ENCODE measurements at regions not wholly inside any gene's neighbourhood (a gene's known extent, or its start where the extent isn't known, plus 50 kb on each side); places are given as distances from the start of the nearest gene placed in this dataset.

- no peak for DNase-seq (ENCODE audit: low spot score)
- H3K4me3 Mint-ChIP-seq (ENCODE audit: low read depth), result no peak overlapping the region
- H3K4me1 Mint-ChIP-seq (ENCODE audit: low read depth), result no peaks in the 10 kb centered on the region
- H3K27me3 Mint-ChIP-seq (ENCODE audit: low read depth), result peaks cover 8% of the 10 kb centered on the region
- no peak overlapping the region for H3K27ac Mint-ChIP-seq
- intact Hi-C loops (cut with micrococcal nuclease), result no loop called here
- no peaks in the 10 kb centered on the region for H3K9me3 Mint-ChIP-seq
- no peaks in the 10 kb centered on the region for H3K36me3 Mint-ChIP-seq (ENCODE audit: low read depth)
These were observed 73.1 kb downstream of the INHBB start for GRCh38 chr2:120419073-120419472.

- intact Hi-C loops (cut with micrococcal nuclease), result no loop called here
- no peaks in the 10 kb centered on the region for H3K4me1 Mint-ChIP-seq (ENCODE audit: low read depth)
- no peak for DNase-seq (ENCODE audit: low spot score)
- no peaks in the 10 kb centered on the region for H3K36me3 Mint-ChIP-seq (ENCODE audit: low read depth)
- H3K4me3 Mint-ChIP-seq (ENCODE audit: low read depth), result no peak overlapping the region
- no peak overlapping the region for H3K27ac Mint-ChIP-seq
- H3K9me3 Mint-ChIP-seq, result no peaks in the 10 kb centered on the region
- H3K27me3 Mint-ChIP-seq (ENCODE audit: low read depth), result peaks cover 8% of the 10 kb centered on the region
These were observed 74.0 kb downstream of the INHBB start for GRCh38 chr2:120419955-120420354.

DNA sequence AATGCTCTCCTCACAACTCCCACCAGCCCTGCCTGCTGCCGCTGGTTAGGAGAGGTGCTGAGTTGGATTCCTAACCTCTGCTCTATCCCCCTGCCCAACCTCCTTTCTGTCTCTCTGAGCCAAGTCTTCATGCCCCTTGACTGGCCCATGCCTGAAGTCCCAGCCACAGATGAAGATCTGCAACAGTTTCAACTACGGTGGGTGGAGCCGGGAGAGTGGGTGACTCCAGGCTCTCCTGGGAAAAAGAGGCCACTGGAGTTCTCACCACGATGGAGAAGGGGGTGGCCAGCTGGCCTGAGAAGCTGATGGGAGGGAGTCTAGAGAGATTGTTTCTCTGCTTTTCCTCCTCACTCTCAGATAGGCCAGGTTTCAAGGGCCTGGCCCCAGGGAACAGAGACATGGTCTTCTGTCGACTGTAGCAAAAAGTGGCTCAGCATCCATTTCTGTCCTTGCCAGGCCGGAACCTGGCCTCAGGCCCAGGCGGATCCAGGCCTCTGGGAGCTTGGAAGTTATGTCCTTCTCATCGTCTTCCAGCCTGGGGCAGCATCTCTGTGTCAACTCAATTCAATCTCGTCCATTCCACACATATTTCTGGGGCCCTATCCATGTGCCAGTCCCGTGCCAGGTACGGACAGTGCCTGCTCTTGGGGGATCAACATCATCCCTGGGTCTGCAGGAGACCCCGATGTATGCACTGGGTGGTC, 75.3 kb downstream of the INHBB start:
- Mint-ChIP-seq H3K27ac (no peak overlapping the region), H3K27me3 (ENCODE audit: low read depth) (peaks cover 8% of the 10 kb centered on the region), H3K4me1 (ENCODE audit: low read depth) (no peaks in the 10 kb centered on the region), H3K9me3 (no peaks in the 10 kb centered on the region), H3K36me3 (ENCODE audit: low read depth) (no peaks in the 10 kb centered on the region), H3K4me3 (ENCODE audit: low read depth) (no peak overlapping the region)
- DNase-seq (ENCODE audit: low spot score), result no peak
- intact Hi-C loops (cut with micrococcal nuclease), result no loop called here

DNA sequence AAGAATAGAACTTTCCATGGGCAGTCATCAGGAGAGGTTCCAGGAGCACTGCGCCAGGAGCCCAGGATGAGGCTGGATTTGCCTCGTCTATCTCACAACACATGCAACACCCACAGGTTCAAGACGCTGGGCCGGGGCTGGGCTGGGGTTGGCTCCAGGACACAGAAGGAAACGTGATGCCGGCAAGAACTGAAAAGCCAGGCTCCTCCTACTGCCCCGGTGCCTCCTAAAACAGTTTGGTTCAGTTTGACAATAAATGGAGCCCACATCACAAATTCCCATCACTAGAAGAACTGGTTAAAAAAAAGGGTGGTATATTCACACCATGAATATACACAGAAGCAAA, 75.9 kb downstream of the INHBB start:
- intact Hi-C loops (cut with micrococcal nuclease), result no loop called here
- DNase-seq (ENCODE audit: low spot score), result no peak
- H3K4me1 Mint-ChIP-seq (ENCODE audit: low read depth), result no peaks in the 10 kb centered on the region
- no peaks in the 10 kb centered on the region for H3K36me3 Mint-ChIP-seq (ENCODE audit: low read depth)
- no peak overlapping the region for H3K4me3 Mint-ChIP-seq (ENCODE audit: low read depth)
- peaks cover 8% of the 10 kb centered on the region for H3K27me3 Mint-ChIP-seq (ENCODE audit: low read depth)
- no peak overlapping the region for H3K27ac Mint-ChIP-seq
- H3K9me3 Mint-ChIP-seq, result no peaks in the 10 kb centered on the region

GRCh38 chr2:120422465-120423160, 76.7 kb downstream of the INHBB start:
- Mint-ChIP-seq H3K4me3 (ENCODE audit: low read depth) (no peak overlapping the region), H3K27me3 (ENCODE audit: low read depth) (peaks cover 8% of the 10 kb centered on the region), H3K36me3 (ENCODE audit: low read depth) (no peaks in the 10 kb centered on the region), H3K27ac (no peak overlapping the region), H3K9me3 (no peaks in the 10 kb centered on the region), H3K4me1 (ENCODE audit: low read depth) (no peaks in the 10 kb centered on the region)
- intact Hi-C loops (cut with micrococcal nuclease), result no loop called here
- DNase-seq (ENCODE audit: low spot score), result no peak

DNA sequence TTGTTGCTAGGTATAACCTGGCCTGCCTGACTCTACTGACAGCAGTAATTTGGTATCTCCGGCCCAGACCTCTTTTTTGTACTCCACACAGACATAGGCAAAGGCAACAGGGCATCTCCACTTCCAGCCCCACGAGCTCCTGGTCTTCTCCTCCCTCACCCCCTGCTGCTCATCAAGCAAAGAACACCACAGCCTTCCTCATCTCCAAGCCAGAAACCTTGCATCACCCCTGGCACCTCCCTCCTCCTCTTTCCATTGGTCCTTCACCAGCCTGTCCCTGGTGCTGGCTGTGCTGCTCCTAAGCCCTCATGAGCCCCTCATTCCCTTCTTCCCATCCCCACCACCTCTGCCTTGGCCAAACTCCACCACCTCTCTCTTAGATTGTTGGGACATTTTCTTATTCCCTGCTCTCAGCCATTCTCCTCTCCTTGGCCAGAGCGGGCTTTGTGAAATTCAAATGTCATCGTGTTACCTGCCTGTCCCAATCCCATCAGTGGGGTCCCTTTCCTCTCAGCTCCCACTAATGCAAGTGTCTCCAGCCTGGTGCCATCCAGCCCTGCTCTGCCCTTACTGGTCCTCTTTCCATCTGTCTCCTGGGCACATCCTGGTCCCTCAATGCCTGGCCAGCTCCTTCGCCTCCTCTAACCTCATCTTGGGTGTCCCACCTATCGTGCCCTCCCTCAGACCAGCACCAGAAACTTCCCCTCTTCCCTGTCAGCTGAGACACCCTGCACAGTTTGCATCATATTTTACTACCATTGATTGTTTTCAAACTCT, 77.4 kb downstream of the INHBB start:
- no peaks in the 10 kb centered on the region for H3K9me3 Mint-ChIP-seq
- no peaks in the 10 kb centered on the region for H3K4me1 Mint-ChIP-seq (ENCODE audit: low read depth)
- no peak overlapping the region for H3K4me3 Mint-ChIP-seq (ENCODE audit: low read depth)
- peaks cover 9% of the 10 kb centered on the region for H3K27me3 Mint-ChIP-seq (ENCODE audit: low read depth)
- no peaks in the 10 kb centered on the region for H3K36me3 Mint-ChIP-seq (ENCODE audit: low read depth)
- intact Hi-C loops (cut with micrococcal nuclease), result no loop called here
- DNase-seq (ENCODE audit: low spot score), result no peak
- H3K27ac Mint-ChIP-seq, result no peak overlapping the region

DNA sequence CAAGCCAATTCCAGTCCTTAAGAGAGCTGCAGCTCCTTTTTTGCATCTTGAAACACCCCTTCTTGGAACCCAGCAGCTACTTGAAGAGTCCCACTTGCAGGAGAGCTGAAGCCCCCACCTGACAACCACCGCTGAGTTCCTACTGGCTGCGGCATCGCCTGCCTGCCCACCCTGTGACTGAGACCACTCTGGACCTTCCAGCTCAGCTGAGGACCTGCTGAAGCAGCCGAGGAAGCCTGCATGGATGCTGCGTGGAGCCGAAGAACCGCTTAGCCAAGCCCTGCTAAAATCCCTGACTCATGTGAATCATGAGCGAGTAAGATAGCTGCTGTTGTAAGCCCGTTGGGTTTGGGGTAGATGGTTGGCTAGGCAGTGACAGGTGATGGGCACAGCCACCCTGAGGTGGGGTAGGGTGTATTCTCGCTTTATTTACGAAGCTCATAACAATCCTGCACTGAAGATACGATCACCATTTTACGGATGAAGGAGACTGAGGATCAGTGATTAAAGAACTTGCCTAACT, 78.4 kb downstream of the INHBB start:
- Mint-ChIP-seq H3K4me3 (ENCODE audit: low read depth) (no peak overlapping the region), H3K9me3 (no peaks in the 10 kb centered on the region), H3K27me3 (ENCODE audit: low read depth) (peaks cover 9% of the 10 kb centered on the region), H3K36me3 (ENCODE audit: low read depth) (no peaks in the 10 kb centered on the region), H3K4me1 (ENCODE audit: low read depth) (no peaks in the 10 kb centered on the region), H3K27ac (no peak overlapping the region)
- DNase-seq (ENCODE audit: low spot score), result no peak
- intact Hi-C loops (cut with micrococcal nuclease), result no loop called here

DNA sequence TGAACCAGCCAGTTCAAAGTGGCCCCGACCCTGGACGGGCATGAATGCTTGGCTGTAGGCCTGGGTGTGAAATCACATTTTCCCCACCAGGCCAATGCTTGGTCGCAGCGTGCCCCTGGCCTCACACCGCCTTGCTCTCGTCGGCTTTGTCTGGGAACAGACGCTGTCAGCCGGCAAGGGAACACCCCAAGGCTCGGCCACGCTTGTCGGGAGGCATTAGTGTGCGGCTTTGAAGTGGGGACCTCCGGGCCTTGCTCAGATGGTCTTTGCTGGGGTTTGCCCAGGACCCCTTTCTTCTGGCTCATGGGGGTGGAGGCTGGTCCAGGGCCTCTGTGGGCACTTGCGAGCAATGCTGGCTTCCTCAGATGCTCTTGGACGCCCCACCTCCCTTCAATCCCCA, 79.1 kb downstream of the INHBB start:
- no peak for DNase-seq (ENCODE audit: low spot score)
- peaks cover 9% of the 10 kb centered on the region for H3K27me3 Mint-ChIP-seq (ENCODE audit: low read depth)
- no peaks in the 10 kb centered on the region for H3K9me3 Mint-ChIP-seq
- H3K27ac Mint-ChIP-seq, result no peak overlapping the region
- no peak overlapping the region for H3K4me3 Mint-ChIP-seq (ENCODE audit: low read depth)
- no peaks in the 10 kb centered on the region for H3K36me3 Mint-ChIP-seq (ENCODE audit: low read depth)
- intact Hi-C loops (cut with micrococcal nuclease), result no loop called here
- H3K4me1 Mint-ChIP-seq (ENCODE audit: low read depth), result no peaks in the 10 kb centered on the region

DNA sequence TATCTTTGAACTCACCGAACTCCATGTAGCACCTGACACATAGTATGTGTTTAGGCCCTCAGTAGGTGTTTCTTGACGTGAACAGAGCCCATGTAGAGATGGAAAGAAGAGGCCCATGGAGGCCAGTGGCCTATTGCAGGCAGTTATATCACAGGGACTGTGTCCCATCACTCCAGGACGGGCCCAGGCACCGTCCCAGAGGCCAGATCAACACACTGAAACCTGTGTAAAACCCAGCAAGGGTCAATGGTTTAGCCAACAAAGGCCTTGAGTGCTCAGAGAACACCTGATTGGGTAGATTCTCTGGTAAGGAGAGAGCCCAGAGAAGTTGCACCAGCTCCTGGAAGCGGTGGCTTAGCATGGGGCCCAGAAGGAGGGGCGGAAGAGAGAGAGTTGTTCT, 82.8 kb downstream of the INHBB start:
- Mint-ChIP-seq H3K9me3 (no peaks in the 10 kb centered on the region), H3K4me3 (ENCODE audit: low read depth) (no peak overlapping the region), H3K27ac (no peak overlapping the region), H3K27me3 (ENCODE audit: low read depth) (peaks cover 3% of the 10 kb centered on the region), H3K4me1 (ENCODE audit: low read depth) (no peaks in the 10 kb centered on the region), H3K36me3 (ENCODE audit: low read depth) (no peaks in the 10 kb centered on the region)
- intact Hi-C loops (cut with micrococcal nuclease), result no loop called here
- no peak for DNase-seq (ENCODE audit: low spot score)

DNA sequence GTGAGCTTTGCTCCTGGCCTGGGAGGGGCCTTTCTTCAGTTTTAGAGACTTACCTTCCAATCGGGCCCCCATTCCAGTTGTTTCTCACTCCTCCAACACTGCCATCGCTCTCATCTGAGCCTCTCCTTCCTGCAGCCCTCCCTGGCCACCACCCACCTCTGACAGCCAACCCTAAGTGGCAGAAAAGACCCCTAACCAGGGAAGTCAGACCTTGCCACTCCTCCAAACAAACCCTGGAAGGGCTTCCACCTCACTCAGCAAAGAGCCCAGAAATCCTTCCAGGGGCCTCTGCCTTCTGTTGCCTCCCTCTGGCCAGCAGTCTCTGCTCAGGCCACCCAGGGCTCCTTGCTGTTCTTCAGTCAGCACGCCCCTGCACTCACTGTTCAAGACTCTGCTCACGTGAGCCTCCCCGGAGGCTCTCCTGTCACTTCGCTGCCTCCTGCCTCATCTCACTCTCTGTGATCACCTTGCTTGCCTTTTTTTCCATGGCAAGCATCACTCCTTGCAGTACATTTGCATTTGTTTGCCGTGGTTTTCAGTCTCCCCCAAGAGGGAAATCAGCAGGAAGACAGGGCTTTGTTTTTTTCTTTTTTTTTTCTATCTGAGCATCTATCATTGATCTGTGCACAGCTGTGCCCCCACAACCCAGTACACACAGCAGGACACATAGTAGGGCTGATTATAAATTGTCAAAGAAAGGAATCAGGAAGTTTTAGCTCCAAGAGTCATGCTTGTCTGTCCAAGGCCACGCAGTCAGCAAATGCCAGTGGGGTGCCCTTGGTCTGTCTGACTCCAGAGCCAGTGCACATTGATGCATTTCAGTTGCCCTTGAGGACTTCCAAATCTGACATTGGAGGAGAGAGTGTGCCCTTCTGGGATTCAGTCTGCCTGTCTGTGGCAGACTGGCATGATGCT, 83.9 kb downstream of the INHBB start:
- intact Hi-C loops (cut with micrococcal nuclease), result no loop called here
- Mint-ChIP-seq H3K27me3 (ENCODE audit: low read depth) (peaks cover 2% of the 10 kb centered on the region), H3K9me3 (no peaks in the 10 kb centered on the region), H3K36me3 (ENCODE audit: low read depth) (no peaks in the 10 kb centered on the region), H3K4me1 (ENCODE audit: low read depth) (no peaks in the 10 kb centered on the region), H3K4me3 (ENCODE audit: low read depth) (no peak overlapping the region), H3K27ac (no peak overlapping the region)
- no peak for DNase-seq (ENCODE audit: low spot score)

GRCh38 chr2:120430501-120430830, 84.5 kb downstream of the INHBB start:
- intact Hi-C loops (cut with micrococcal nuclease), result no loop called here
- Mint-ChIP-seq H3K9me3 (no peaks in the 10 kb centered on the region), H3K4me1 (ENCODE audit: low read depth) (no peaks in the 10 kb centered on the region), H3K36me3 (ENCODE audit: low read depth) (no peaks in the 10 kb centered on the region), H3K27me3 (ENCODE audit: low read depth) (peaks cover 2% of the 10 kb centered on the region), H3K27ac (no peak overlapping the region), H3K4me3 (ENCODE audit: low read depth) (no peak overlapping the region)
- no peak for DNase-seq (ENCODE audit: low spot score)

- Mint-ChIP-seq H3K4me3 (ENCODE audit: low read depth) (no peak overlapping the region), H3K36me3 (ENCODE audit: low read depth) (no peaks in the 10 kb centered on the region), H3K9me3 (no peaks in the 10 kb centered on the region), H3K4me1 (ENCODE audit: low read depth) (no peaks in the 10 kb centered on the region), H3K27me3 (ENCODE audit: low read depth) (peaks cover 2% of the 10 kb centered on the region), H3K27ac (no peak overlapping the region)
- intact Hi-C loops (cut with micrococcal nuclease), result no loop called here
- DNase-seq (ENCODE audit: low spot score), result no peak
These were observed 85.0 kb downstream of the INHBB start for GRCh38 chr2:120430957-120431356.

Data from activated T-helper 2 cell treated with anti-CD3 and anti-CD28 coated beads, Interferon-gamma antibody, Interleukin-2, Interleukin-4, amounts not matched to agents 10 μg/mL and 5 μg/mL and 100 μg/mL, durations not matched to agents 14 hours and 24 hours and 36 hours (primary cell).